ENCODE measurements at regions not wholly inside any gene's neighbourhood (a gene's known extent, or its start where the extent isn't known, plus 50 kb on each side); places are given as distances from the start of the nearest gene placed in this dataset.

GRCh38 chr10:129413024-129413423, 54.0 kb upstream of the MGMT start:
- Histone ChIP-seq H3K9me3 (no peaks in the 10 kb centered on the region), H3K4me1 (ENCODE audit: control insufficient read depth in 1 of 2, insufficient read depth in 1 of 2, low read depth in 1 of 2, low read length in 1 of 2) (no peaks in the 10 kb centered on the region), H3K27ac (no peak overlapping the region), H3K36me3 (no peaks in the 10 kb centered on the region), H3K4me3 (ENCODE audit: low read depth in 1 of 2, low read length in 1 of 2) (no peak overlapping the region), H3K27me3 (peaks cover 9% of the 10 kb centered on the region)
- no peak for TF ChIP-seq CTCF (IDR thresholded peaks at IDR 0.05)

GRCh38 chr10:129415215-129416140, 51.6 kb upstream of the MGMT start:
- no peak overlapping the region for H3K27ac ChIP-seq
- H3K36me3 ChIP-seq = no peaks in the 10 kb centered on the region
- no peak overlapping the region for H3K4me3 ChIP-seq (ENCODE audit: low read depth in 1 of 2, low read length in 1 of 2)
- H3K27me3 ChIP-seq = peaks cover 5% of the 10 kb centered on the region
- H3K4me1 ChIP-seq (ENCODE audit: control insufficient read depth in 1 of 2, insufficient read depth in 1 of 2, low read depth in 1 of 2, low read length in 1 of 2) = no peaks in the 10 kb centered on the region
- TF ChIP-seq CTCF (IDR thresholded peaks at IDR 0.05) = no peak
- no peaks in the 10 kb centered on the region for H3K9me3 ChIP-seq

- H3K27ac ChIP-seq = no peak overlapping the region
- no peak for TF ChIP-seq CTCF (IDR thresholded peaks at IDR 0.05)
- no peaks in the 10 kb centered on the region for H3K4me1 ChIP-seq (ENCODE audit: control insufficient read depth in 1 of 2, insufficient read depth in 1 of 2, low read depth in 1 of 2, low read length in 1 of 2)
These were observed 50.9 kb upstream of the MGMT start for GRCh38 chr10:129416155-129416554.

GRCh38 chr10:129416956-129417765, 49.9 kb upstream of the MGMT start:
- Histone ChIP-seq H3K9me3 (no peaks in the 10 kb centered on the region), H3K36me3 (no peaks in the 10 kb centered on the region)
- no peak for TF ChIP-seq CTCF (IDR thresholded peaks at IDR 0.05)

More at GRCh38 chr10:129416155-129416554, 50.9 kb upstream of the MGMT start:
- Histone ChIP-seq H3K27me3 (peaks cover 5% of the 10 kb centered on the region), H3K9me3 (no peaks in the 10 kb centered on the region), H3K36me3 (no peaks in the 10 kb centered on the region), H3K4me3 (ENCODE audit: low read depth in 1 of 2, low read length in 1 of 2) (no peak overlapping the region)

More at GRCh38 chr10:129416956-129417765, 49.9 kb upstream of the MGMT start:
- Histone ChIP-seq H3K27ac (no peak overlapping the region), H3K4me3 (ENCODE audit: low read depth in 1 of 2, low read length in 1 of 2) (no peak overlapping the region), H3K4me1 (ENCODE audit: control insufficient read depth in 1 of 2, insufficient read depth in 1 of 2, low read depth in 1 of 2, low read length in 1 of 2) (no peaks in the 10 kb centered on the region), H3K27me3 (peaks cover 5% of the 10 kb centered on the region)
